Activated naive CD8-positive, alpha-beta T cell treated with anti-CD3 and anti-CD28 coated beads for 36 hours (primary cell): ENCODE measurements at regions not wholly inside any gene's neighbourhood (a gene's known extent, or its start where the extent isn't known, plus 50 kb on each side); places are given as distances from the start of the nearest gene placed in this dataset.

Experiments used
- DNase-seq: peaks from one replicate; pipeline ENCODE4 v3.0.0; 2021
- H3K27ac Mint-ChIP-seq: one replicate; pipeline ENCODE4 v1.8.0; 2022; ENCODE audit warnings: mild to moderate bottlenecking, moderate library complexity, mixed read lengths
- H3K27me3 Mint-ChIP-seq: one replicate; pipeline ENCODE4 v1.8.0; 2022; ENCODE audit warnings: mild to moderate bottlenecking, mixed read lengths
- H3K36me3 Mint-ChIP-seq: one replicate; pipeline ENCODE4 v1.8.0; 2021; ENCODE audit warnings: mild to moderate bottlenecking, mixed read lengths
- H3K4me1 Mint-ChIP-seq: one replicate; pipeline ENCODE4 v1.8.0; 2021; ENCODE audit warnings: mixed read lengths
- H3K4me3 Mint-ChIP-seq: one replicate; pipeline ENCODE4 v1.8.0; 2022; ENCODE audit warnings: mild to moderate bottlenecking, moderate library complexity, mixed read lengths
- H3K9me3 Mint-ChIP-seq: one replicate; pipeline ENCODE4 v1.8.0; 2022; ENCODE audit warnings: mixed read lengths

DNA sequence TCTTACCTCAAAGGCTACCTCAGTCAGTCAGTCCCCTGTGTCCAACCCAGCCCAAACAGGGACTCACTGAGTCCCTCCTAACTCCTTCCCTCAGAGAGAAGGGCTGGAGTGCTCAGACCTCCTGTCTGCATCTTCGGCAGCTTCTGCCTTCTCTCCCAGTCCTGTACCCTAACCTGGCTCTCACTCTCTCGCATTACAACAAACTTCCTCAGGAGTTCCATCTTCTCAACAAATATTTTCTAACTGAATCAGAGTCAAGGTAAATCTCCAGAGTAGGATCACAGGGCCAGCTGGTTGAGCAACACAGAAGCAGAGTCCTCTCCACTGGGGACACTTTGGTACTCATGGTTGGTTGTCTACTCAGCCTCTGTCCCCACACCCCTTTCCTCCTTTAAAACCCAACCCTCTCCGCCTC lies 92.3 kb downstream of the MRPL14 start:
- H3K27ac Mint-ChIP-seq, result no peak overlapping the region
- no peaks in the 10 kb centered on the region for H3K9me3 Mint-ChIP-seq
- H3K4me1 Mint-ChIP-seq, result no peaks in the 10 kb centered on the region
- no peak for DNase-seq
- H3K27me3 Mint-ChIP-seq, result no peaks in the 10 kb centered on the region
- H3K36me3 Mint-ChIP-seq, result no peaks in the 10 kb centered on the region
- no peak overlapping the region for H3K4me3 Mint-ChIP-seq

DNA sequence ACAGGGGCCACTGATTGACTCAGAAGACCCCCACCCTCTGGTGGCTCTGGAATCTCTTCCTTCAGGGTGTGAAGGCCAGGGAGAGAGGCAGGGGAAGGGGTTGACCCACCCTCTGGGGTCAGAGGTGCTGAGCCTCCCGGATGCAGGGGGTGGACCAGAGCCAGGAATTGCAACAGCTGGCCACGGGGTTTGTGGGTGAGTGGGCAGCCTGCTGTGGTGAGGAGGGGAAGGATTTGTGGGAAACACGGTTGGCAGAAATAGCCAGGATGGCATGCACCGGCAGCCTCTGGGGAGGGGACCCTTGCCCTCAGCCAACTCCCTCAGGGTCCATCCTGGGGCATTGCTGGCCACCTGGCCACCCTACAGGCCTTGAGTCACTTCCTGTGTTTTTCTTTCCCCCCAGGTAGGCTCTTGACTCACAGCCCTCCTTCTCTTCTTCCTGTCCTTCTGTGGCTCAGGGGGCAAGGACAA lies 92.8 kb downstream of the MRPL14 start:
- no peak for DNase-seq
- Mint-ChIP-seq H3K4me3 (no peak overlapping the region), H3K36me3 (no peaks in the 10 kb centered on the region), H3K4me1 (no peaks in the 10 kb centered on the region), H3K9me3 (no peaks in the 10 kb centered on the region), H3K27ac (no peak overlapping the region), H3K27me3 (no peaks in the 10 kb centered on the region)

DNA sequence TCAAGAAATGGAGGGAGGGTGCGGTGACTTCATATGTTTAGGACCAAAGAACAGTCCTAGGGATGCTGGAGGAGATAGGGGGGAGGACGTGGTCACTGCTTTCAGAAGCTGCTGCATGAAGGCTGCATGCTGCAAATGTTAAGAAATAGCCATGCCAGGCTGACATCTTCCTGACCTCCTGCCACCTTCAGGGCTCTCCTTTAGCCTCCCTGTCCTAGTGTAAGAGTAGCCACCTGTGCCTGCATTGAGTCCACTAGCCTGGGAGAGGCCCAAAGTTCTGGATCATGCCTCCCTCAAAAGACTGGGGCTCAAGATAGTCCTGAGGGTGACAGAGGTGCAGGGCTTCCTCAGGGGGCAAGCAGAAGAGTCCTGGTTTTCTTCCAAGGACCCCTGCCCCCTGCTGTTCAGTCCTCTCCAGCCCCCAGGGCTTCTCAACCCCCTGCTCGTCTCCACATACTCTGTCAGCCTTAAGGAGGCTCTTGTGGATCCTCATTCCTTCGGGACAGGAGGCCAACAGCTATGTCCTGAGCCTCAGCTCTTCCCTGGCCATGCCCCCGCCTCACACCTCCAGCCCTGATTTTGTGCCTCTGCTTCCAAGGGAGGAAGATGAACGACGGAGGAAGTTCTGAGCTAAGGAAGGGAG lies 96.3 kb downstream of the MRPL14 start:
- Mint-ChIP-seq H3K4me1 (no peaks in the 10 kb centered on the region), H3K9me3 (no peaks in the 10 kb centered on the region), H3K4me3 (no peak overlapping the region), H3K36me3 (no peaks in the 10 kb centered on the region), H3K27me3 (peaks cover 3% of the 10 kb centered on the region), H3K27ac (no peak overlapping the region)
- DNase-seq, result no peak

DNA sequence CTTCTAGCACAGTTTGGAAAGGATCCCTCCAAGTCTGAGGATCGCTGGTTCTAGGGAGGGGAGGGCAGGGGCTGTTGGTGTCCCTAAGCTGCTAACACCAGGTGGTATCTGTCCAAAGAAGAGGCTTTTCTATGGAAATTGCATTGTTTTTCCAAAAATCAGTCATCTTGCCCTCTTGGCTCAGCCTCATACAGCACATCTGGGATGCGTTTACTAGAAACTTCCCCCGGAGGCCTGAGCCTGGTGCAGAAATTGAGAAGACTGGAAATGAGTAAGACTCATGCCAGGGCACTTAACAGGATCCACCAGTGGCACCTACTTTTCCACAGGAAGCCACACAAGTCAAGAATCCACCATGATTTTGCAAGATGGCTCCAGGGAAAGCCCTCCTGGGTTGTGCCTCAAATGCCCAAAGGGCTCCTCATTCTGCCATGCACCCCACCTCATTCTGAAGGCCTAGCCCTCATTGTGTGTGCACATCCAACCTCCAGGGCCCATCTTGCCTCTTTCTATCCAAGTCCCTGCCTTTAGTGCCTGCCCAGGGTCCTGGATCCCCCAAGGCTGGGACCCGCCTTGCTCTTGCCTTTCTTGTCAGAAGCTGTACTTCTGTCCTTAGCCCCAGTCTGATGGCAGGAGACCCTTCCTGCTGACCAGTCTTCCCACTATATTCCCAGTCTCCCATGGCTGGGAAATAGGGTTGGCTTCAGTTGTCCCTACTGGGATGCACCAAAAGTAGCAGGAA lies 97.6 kb downstream of the MRPL14 start:
- Mint-ChIP-seq H3K4me1 (no peaks in the 10 kb centered on the region), H3K9me3 (no peaks in the 10 kb centered on the region), H3K36me3 (no peaks in the 10 kb centered on the region), H3K27me3 (peaks cover 3% of the 10 kb centered on the region), H3K4me3 (no peak overlapping the region), H3K27ac (no peak overlapping the region)
- no peak for DNase-seq

DNA sequence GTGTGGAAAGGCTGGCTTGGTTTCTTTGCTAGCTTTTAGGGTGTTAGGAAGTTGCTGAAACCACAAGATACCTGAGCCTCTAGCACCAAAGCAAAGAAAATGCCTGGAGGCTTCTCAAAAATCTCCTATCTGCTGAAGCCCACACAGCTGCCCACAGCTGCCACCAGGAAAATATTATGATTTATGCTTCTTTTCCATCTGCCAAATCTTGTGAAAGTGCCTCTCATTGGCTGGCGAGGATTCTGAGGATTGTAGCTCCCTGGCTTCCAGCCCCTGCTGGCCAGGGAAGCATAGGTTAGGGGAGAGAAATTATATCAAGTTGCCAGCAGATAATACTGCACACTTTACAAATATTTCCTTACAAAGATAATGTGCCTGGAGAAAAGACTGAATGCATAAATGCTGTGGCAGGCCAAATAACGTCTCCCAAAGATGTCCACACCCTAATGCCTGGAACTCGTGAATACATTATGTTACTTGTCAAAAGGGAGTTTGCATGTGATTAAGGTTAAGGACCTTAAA lies 98.4 kb downstream of the MRPL14 start:
- DNase-seq, result no peak
- H3K27me3 Mint-ChIP-seq, result peaks cover 3% of the 10 kb centered on the region
- H3K27ac Mint-ChIP-seq, result no peak overlapping the region
- H3K4me1 Mint-ChIP-seq, result no peaks in the 10 kb centered on the region
- no peaks in the 10 kb centered on the region for H3K9me3 Mint-ChIP-seq
- no peak overlapping the region for H3K4me3 Mint-ChIP-seq
- H3K36me3 Mint-ChIP-seq, result no peaks in the 10 kb centered on the region

DNA sequence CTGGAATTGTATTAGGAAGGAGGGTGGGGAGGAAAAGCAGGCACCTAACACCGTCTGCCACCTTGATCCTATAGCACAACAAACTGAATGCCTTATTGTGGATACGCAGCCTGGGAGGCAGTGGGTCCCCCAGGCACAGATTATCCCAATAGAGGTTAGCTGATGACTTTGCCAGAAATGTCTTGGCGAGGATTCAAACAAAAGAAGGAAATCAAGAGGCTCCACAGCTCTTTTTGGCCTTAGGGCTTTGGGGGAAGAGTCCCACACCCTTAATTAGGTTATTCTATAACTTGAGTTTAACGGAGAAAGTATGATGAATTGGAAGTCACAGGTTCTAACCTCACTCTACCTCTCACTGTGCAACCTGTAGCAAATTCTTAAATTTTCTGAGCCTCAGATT lies 102.0 kb downstream of the MRPL14 start:
- H3K9me3 Mint-ChIP-seq, result no peaks in the 10 kb centered on the region

DNA sequence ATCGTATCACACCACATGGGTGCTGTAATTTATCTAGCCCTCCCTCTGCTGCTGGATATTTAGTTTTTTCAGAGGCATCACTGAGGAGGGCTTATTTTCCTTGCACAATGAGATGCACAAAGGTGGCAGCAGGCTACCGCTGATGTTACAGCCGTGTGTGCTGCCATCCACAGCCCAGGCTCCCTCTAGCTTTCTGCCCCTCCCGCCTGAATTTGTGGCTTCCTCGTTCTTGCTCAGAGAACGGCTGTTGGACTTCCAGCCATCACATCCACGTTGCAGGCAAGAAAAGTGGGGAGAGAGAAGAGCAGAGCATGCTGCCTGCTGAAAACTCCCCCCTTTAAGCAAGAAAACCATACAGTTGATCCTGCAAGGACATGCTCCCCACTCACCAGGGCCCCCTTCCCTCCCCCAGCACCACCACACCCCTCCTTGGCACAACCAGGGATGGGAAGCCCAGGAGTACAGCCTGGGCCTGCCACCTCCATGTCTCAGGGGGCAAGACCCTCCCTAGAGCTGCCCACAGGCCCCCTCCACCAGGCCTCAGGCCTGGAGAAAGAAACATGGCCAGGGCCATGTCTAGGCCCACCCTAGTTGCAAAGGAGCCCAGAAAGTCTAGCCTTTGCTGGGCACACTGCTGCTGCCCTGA lies 102.6 kb downstream of the MRPL14 start:
- no peaks in the 10 kb centered on the region for H3K36me3 Mint-ChIP-seq
- DNase-seq, result no peak
- no peak overlapping the region for H3K27ac Mint-ChIP-seq
- H3K4me3 Mint-ChIP-seq, result no peak overlapping the region
- H3K27me3 Mint-ChIP-seq, result peaks cover 3% of the 10 kb centered on the region
- H3K9me3 Mint-ChIP-seq, result no peaks in the 10 kb centered on the region
- H3K4me1 Mint-ChIP-seq, result no peaks in the 10 kb centered on the region

More for the DNA sequence above, 102.0 kb downstream of the MRPL14 start:
- Mint-ChIP-seq H3K36me3 (no peaks in the 10 kb centered on the region), H3K27me3 (peaks cover 3% of the 10 kb centered on the region), H3K4me3 (no peak overlapping the region), H3K4me1 (no peaks in the 10 kb centered on the region), H3K27ac (no peak overlapping the region)
- no peak for DNase-seq

DNA sequence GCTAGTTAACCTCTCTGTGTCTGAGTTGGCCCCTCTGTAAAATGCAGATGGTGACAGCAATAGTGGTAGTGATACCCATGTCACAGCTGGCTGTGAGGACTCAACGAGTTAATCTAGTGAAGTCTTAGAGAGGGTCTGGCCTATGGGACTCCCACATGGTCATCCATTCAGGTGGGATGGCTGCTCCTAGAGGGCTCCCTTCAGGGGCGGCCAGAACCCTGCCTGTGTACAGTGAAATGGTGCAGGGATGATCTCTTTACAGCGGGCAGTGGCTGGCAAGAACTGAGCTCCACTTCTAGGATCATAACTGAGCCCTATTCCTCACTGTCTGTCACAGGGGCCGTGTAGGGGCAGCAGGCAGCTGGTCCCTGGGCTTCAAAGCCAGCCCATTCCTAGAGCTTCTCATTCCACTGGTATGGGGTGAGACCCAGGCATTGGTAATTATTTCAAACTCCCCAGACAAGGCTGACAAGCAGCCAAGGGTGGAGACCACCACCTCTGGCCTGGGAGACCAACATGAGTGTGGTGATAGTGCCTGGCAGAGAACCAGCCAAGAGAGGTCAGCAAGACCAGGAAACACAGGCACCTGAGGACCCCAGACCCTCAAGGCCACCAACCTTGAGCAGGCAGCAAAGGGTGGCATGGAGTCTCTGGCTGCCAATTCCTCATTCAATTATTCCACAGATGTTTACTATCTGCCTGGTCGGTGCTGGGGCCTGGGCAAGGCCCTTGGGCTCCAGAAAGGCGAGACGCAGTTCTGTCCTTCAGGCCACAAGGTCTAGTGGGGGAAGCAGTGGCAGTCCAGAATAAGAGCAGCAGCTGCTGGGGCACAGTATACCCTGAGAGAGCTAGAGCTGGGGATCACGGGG lies 103.4 kb downstream of the MRPL14 start:
- no peak overlapping the region for H3K27ac Mint-ChIP-seq

DNA sequence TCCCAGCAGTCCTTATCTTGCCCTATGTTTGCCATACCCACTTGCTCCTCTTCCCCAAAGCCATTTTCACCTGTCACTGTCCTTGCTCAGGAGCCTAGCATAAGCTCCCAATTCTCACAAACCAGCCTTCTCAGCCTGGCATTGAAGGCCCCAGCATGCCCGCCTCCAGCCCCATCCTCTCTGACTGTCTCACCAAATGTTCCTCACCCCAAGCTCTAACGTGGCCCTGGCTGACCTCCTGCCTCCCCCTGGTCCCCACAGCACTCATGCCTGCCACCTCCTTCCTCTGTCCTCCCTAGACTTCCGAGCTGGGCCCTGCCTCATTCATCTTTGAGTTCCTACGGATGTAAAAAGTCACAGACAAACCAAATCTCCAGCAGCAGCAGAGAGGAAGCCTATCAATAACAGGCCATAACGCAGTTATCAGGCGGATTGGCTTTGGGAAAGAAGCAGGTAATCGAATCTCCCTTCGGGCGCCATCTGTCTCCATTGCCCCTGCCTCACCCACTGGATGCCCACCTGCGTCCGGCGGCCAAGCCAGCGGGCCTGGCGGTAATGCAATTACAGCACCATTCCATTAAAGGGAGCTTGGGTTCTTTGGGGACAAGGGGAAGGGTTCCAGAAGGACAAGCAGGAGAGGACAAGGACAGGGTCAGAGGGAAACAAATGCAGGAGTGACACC lies 104.4 kb downstream of the MRPL14 start:
- DNase-seq, result no peak
- Mint-ChIP-seq H3K4me1 (no peaks in the 10 kb centered on the region), H3K27me3 (no peaks in the 10 kb centered on the region), H3K36me3 (no peaks in the 10 kb centered on the region), H3K9me3 (no peaks in the 10 kb centered on the region), H3K27ac (no peak overlapping the region), H3K4me3 (no peak overlapping the region)

More for the DNA sequence above, 103.4 kb downstream of the MRPL14 start:
- no peak for DNase-seq
- Mint-ChIP-seq H3K27me3 (peaks cover 1% of the 10 kb centered on the region), H3K9me3 (no peaks in the 10 kb centered on the region), H3K4me1 (no peaks in the 10 kb centered on the region), H3K36me3 (no peaks in the 10 kb centered on the region), H3K4me3 (no peak overlapping the region)

DNA sequence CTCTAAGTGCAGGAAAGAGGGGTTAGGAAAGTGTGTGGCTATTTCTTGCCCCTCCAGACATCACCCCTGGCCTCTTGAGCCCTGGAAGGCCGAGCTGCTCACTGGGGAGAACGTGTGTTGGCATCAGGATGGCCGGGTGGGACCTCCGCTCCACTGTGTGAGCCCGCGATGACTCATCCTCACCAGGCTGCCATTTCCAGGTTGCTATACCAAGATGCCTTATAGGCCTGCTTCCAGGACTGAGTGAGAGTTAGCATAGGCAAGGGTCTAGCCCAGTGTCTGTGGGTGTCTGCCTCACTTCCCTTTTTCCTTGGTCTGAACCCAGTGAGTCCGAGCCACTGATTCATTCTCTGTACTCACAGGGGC lies 105.0 kb downstream of the MRPL14 start:
- H3K27me3 Mint-ChIP-seq, result no peaks in the 10 kb centered on the region
- no peaks in the 10 kb centered on the region for H3K36me3 Mint-ChIP-seq
- no peak for DNase-seq
- no peak overlapping the region for H3K4me3 Mint-ChIP-seq
- H3K4me1 Mint-ChIP-seq, result no peaks in the 10 kb centered on the region
- no peaks in the 10 kb centered on the region for H3K9me3 Mint-ChIP-seq
- no peak overlapping the region for H3K27ac Mint-ChIP-seq

DNA sequence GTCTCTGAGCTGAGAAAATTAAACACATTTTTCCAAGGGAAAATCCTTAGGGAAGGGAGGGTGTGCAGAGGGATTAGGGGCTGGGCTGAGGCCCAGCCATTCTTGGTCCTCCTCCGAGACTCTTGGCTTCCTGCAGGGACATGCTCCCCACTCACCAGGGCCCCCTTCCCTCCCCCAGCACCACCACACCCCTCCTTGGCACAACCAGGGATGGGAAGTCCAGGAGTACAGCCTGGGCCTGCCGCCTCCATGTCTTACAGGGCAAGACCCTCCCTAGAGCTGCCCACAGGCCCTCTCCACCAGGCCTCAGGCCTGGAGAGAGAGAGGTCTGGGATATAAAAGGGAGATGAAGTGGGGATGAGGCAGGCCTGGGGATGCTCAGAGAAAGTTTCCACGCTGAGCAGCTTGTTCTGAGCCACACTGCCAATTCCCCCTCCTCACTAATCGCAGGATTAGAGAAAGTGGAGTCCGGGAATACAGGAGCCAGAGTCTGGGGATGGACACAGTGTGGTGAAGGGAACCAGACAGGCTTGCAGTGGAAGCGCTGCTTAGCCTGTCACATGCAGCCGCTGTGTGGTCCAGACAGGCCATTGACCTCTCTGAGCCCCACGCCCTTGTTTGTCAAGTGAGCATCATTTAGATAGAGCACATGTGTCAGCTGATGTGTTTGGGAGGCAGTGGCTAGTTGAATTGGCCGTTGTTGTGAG lies 105.5 kb downstream of the MRPL14 start:
- Mint-ChIP-seq H3K9me3 (no peaks in the 10 kb centered on the region), H3K4me1 (no peaks in the 10 kb centered on the region), H3K27ac (no peak overlapping the region), H3K36me3 (no peaks in the 10 kb centered on the region), H3K4me3 (no peak overlapping the region), H3K27me3 (no peaks in the 10 kb centered on the region)
- DNase-seq, result no peak

DNA sequence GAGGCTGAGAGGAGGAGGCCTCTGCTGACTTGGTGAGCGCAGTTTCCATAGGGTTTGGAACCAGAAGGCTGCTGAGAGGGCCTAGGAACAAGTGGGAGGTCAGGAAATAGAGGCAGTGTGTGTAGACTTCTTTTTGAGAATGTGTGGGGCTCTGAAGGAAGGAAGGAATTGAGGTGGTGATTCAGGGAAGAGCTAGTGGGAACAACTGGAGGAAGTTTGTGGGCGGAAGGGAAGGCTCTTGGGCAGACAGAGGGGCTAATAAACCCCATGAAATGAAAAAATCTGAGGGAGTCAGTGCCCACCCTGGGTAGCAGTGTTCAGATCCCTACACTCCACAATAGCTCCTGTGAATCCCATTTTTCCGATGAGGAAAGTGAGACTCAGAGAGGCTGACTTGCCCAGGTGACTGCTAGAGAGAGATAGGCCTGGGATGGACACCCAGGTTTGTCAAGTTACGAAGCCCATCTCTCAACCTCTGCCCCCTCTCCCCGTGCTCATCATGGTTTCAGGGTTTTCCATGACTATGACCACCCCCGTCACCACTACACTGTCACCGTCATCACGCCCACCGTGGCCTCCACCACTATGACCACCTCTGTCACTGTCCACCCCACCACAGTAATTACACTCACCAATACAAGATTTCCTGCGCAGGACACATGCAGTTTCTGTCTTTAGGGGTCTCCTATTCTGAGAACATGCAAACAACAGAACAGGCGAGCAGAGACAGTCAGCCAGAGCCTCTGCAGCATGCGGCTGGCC lies 106.4 kb downstream of the MRPL14 start:
- no peaks in the 10 kb centered on the region for H3K9me3 Mint-ChIP-seq
- no peak overlapping the region for H3K4me3 Mint-ChIP-seq
- no peak for DNase-seq
- H3K27me3 Mint-ChIP-seq, result no peaks in the 10 kb centered on the region
- no peaks in the 10 kb centered on the region for H3K36me3 Mint-ChIP-seq
- no peak overlapping the region for H3K27ac Mint-ChIP-seq
- no peaks in the 10 kb centered on the region for H3K4me1 Mint-ChIP-seq

DNA sequence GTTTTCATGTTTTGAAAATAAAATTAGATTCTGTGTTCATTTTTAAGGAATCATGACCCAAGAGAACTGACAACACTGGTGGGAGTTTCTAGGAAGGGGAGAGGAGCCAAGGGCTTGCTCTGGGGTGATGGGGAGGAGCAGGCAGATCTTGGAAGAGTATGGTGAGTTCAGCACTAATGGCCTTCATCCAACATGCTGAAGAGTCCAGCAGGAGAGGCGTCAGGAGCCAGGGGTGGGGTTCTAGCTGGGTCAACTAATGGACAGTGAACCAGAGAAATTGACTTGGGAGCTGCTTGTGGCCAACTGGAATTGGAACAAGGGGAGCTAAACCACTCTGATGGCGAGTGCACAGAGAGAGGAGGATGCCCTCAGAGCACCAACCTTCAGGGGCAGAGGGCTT lies 107.1 kb downstream of the MRPL14 start:
- no peaks in the 10 kb centered on the region for H3K36me3 Mint-ChIP-seq
- no peaks in the 10 kb centered on the region for H3K9me3 Mint-ChIP-seq
- H3K4me3 Mint-ChIP-seq, result no peak overlapping the region
- H3K4me1 Mint-ChIP-seq, result no peaks in the 10 kb centered on the region
- no peak for DNase-seq
- no peak overlapping the region for H3K27ac Mint-ChIP-seq
- H3K27me3 Mint-ChIP-seq, result no peaks in the 10 kb centered on the region
